Tibial nerve (tissue), 4 donors: ENCODE measurements at regions not wholly inside any gene's neighbourhood (a gene's known extent, or its start where the extent isn't known, plus 50 kb on each side); places are given as distances from the start of the nearest gene placed in this dataset.

ENCODE experiments used
- DNase-seq, 2 donors: peaks; one replicate each; pipeline ENCODE4 v3.0.0-alpha.2; 2019; ENCODE audit warnings: low spot score in 2 of 2
- H3K27ac ChIP-seq, 4 donors: fragments of 200-600 bp; sonication (generic) in 3 of 4; one replicate each; pipeline ENCODE4 v1.5.1; 2017 to 2019; ENCODE audit warnings: mild to moderate bottlenecking in 1 of 4
- H3K27me3 ChIP-seq, 2 donors: fragments of 200-600 bp; sonication (generic) in 1 of 2; one replicate each; pipeline versions ENCODE4 v1.5.1 to v1.6.0; 2017 to 2019
- H3K36me3 ChIP-seq, 3 donors: fragments of 200-600 bp; sonication (generic); one replicate each; pipeline ENCODE4 v1.5.1; 2018 to 2019
- H3K4me1 ChIP-seq, 4 donors: fragments of 200-600 bp; sonication (generic) in 3 of 4; one replicate each; pipeline ENCODE4 v1.5.1; 2017 to 2019
- H3K4me3 ChIP-seq, 4 donors: fragments of 200-600 bp; sonication (generic) in 3 of 4; one replicate each; pipeline ENCODE4 v1.5.1; 2017 to 2019; ENCODE audit warnings: mild to moderate bottlenecking in 1 of 4, moderate library complexity in 1 of 4
- H3K9me3 ChIP-seq, 4 donors: fragments of 200-600 bp; sonication (generic) in 3 of 4; one replicate each; pipeline ENCODE4 v1.5.1; 2017 to 2019
- EP300 ChIP-seq, 2 donors: sonication (generic); formaldehyde crosslinking; IDR thresholded peaks; one replicate each; pipeline ENCODE4 v1.6.1; 2017; ENCODE audit warnings: antibody characterized with exemption in 2 of 2, mild to moderate bottlenecking in 1 of 2
- POLR2A ChIP-seq, 2 donors: fragments of 450-650 bp; IDR thresholded peaks; one replicate each; pipeline ENCODE4 v1.6.1; 2017; ENCODE audit warnings: antibody characterized with exemption in 2 of 2, mild to moderate bottlenecking in 2 of 2, moderate library complexity in 2 of 2
- WGBS, 2 donors: methylation state at CpG; one replicate each; pipeline ENCODE4 v1.1.5; 2018; 5-methylcytosine and 5-hydroxymethylcytosine counted together
- TF ChIP-seq, protein P1 (sequence below), 5 experiments: fragments of 200-600 bp in 3 of 5; fragments of 450-650 bp in 2 of 5; sonication (generic) in 3 of 5; IDR thresholded peaks; one replicate each; pipeline ENCODE4 v1.5.1; 2016 to 2019; ENCODE audit warnings: antibody characterized with exemption in 5 of 5, mild to moderate bottlenecking in 3 of 5, moderate library complexity in 2 of 5

DNA sequence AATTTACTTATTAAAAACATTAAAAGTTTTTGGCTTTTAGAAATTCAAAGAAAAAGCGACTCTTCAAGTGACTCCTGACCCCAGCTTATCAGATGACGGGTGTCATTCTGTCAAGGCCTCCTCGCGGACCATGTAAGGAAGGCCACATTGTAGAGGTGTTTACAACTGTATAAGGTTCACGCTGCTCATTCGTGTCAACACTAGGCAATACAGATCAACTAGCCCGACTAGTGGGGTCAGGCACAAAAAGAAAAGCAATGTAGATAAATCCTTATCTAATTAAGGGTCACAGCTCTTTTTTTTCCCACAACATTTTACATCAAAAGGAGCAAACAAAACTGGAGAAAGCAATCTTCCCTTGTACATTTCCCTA, 207.5 kb upstream of the NR2F2 start:
- Histone ChIP-seq H3K9me3 (no peaks in the 10 kb centered on the region), H3K36me3 (peaks cover 0 to 27% (median 0%) of the 10 kb centered on the region in 3 donors), H3K27me3 (no peaks in the 10 kb centered on the region), H3K4me1 (peaks cover 0 to 15% (median 0%) of the 10 kb centered on the region in 4 donors), H3K4me3 (no peak overlapping the region), H3K27ac (no peak overlapping the region)
- DNase-seq, result no peak
- TF ChIP-seq EP300 (IDR thresholded peaks at IDR 0.05) (no peak), POLR2A (IDR thresholded peaks at IDR 0.05) (no peak)
- TF ChIP-seq, protein P1, sequence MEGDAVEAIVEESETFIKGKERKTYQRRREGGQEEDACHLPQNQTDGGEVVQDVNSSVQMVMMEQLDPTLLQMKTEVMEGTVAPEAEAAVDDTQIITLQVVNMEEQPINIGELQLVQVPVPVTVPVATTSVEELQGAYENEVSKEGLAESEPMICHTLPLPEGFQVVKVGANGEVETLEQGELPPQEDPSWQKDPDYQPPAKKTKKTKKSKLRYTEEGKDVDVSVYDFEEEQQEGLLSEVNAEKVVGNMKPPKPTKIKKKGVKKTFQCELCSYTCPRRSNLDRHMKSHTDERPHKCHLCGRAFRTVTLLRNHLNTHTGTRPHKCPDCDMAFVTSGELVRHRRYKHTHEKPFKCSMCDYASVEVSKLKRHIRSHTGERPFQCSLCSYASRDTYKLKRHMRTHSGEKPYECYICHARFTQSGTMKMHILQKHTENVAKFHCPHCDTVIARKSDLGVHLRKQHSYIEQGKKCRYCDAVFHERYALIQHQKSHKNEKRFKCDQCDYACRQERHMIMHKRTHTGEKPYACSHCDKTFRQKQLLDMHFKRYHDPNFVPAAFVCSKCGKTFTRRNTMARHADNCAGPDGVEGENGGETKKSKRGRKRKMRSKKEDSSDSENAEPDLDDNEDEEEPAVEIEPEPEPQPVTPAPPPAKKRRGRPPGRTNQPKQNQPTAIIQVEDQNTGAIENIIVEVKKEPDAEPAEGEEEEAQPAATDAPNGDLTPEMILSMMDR (IDR thresholded peaks at IDR 0.05), result no peak
- 79 to 91% methylated on average over 7 of the region's 7 CpGs for WGBS, 2 donors

DNA sequence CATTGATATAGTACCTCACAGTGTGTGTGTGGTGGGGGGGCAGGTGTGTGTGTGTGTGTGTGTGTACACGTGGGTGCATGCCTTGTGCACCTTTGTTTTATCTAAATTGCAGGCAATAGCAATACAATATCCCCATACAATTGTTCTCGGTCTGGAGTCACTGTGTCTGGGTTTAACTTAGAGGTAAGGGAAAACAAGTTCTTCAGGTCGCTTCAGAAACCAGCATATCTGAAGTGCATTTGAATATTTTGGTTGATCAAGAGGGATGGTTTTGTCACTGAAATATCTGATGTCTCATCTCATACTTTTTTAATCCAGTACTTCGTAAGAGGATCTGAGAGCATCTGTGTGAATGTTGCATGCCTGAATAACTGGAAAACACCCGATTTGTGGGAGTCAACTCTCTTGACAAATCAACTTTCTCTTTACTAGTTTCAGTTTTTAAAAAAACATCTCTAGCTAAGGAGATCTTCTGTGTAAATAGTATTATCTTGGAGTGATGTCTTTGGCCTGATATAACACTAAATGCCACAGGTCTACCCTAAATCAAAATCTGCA, 206.8 kb upstream of the NR2F2 start:
- H3K4me3 ChIP-seq, result no peak overlapping the region
- no peak overlapping the region for H3K27ac ChIP-seq
- no peak for DNase-seq
- no peaks in the 10 kb centered on the region for H3K27me3 ChIP-seq
- WGBS, 2 donors, result 68 to 69% methylated on average over 5 of the region's 5 CpGs
- H3K9me3 ChIP-seq, result no peaks in the 10 kb centered on the region
- peaks cover 0 to 15% (median 0%) of the 10 kb centered on the region in 4 donors for H3K4me1 ChIP-seq
- TF ChIP-seq, protein P1 (IDR thresholded peaks at IDR 0.05), result no peak
- H3K36me3 ChIP-seq, result peaks cover 0 to 20% (median 0%) of the 10 kb centered on the region in 3 donors

DNA sequence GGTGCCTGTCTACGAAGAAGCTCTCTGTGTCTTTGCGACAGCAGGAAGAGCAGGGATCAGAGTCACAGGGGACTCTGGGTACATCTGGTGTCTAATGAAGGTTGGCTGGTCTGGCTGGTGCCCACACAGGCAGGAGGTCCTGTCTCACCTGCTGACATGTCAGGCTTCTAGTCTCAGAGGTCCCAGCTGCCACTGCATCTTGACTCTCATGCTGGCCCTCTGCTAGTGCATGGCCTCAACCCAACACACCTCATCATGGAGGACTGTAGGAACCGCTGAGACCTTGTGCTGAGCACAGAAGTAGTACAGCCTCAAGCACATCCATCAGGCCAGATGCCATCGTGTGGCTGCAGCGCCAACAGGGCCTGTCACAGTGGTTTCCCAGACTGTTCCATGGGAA, 206.1 kb upstream of the NR2F2 start:
- Histone ChIP-seq H3K27ac (no peak overlapping the region), H3K27me3 (no peaks in the 10 kb centered on the region), H3K4me3 (no peak overlapping the region), H3K9me3 (no peaks in the 10 kb centered on the region), H3K36me3 (peaks cover 0 to 20% (median 0%) of the 10 kb centered on the region in 3 donors), H3K4me1 (peaks cover 0 to 15% (median 0%) of the 10 kb centered on the region in 4 donors)
- DNase-seq, result no peak
- no peak for TF ChIP-seq POLR2A (IDR thresholded peaks at IDR 0.05)
- TF ChIP-seq, protein P1 (IDR thresholded peaks at IDR 0.05), result no peak
- no peak for TF ChIP-seq EP300 (IDR thresholded peaks at IDR 0.05)
- WGBS, 2 donors, result 96 to 97% methylated on average over 5 of the region's 5 CpGs

DNA sequence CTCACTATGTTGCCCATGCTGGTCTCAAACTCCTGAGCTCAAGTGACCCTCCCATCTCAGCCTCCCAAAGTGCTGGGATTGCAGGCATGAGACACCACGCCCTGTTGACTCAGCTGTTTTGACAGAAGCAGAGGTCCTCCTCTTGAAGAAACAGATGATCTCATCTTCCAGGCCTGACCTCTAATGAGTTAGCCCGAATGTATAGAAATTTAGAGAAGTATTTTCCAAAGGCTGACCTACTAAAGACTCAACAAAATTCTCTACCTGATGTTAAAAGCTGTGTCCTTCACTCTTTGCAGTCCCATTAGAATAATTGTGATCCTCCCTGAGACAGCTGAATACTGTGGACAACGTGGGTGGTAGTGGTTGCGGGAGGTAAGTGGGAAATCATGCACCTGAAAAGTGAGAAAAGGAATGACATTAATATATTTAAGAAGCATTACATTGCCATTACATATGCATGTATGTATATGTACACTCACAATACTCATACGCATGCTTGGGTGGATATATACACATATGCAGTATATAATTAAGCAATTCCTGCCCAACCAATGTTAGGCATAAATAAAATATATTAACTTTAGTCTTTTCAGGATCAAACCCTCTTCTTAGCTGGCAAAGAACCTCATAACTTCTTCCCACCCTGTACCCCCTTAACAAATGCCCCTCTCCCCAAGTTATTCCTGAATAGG, 204.6 kb upstream of the NR2F2 start:
- Histone ChIP-seq H3K36me3 (peaks cover 0 to 20% (median 0%) of the 10 kb centered on the region in 3 donors), H3K27me3 (no peaks in the 10 kb centered on the region), H3K9me3 (no peaks in the 10 kb centered on the region), H3K4me1 (peaks cover 0 to 10% (median 0%) of the 10 kb centered on the region in 4 donors), H3K4me3 (no peak overlapping the region), H3K27ac (no peak overlapping the region)
- TF ChIP-seq EP300 (IDR thresholded peaks at IDR 0.05) (no peak), POLR2A (IDR thresholded peaks at IDR 0.05) (no peak)
- TF ChIP-seq, protein P1 (IDR thresholded peaks at IDR 0.05), result no peak
- 83 to 85% methylated on average over 5 of the region's 5 CpGs for WGBS, 2 donors
- no peak for DNase-seq

DNA sequence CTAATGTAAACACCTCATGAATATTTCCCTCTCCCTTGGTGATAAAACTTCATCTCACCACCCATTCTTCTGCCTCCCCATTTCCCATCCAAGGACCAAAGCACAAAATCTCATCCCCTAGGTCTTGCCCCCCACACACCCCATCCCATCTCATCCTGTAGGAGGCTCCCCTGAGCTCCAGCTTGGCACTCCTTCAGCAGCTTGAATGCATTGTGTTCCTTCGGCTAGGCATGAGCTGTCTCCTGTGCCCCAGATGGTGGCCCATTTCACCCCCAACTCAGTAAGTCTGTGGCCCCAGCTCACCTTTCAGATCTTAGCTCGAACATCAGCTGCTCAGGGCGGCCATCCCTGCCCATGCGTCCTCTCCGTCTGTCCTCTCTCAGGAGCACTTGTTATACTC, 203.6 kb upstream of the NR2F2 start:
- Histone ChIP-seq H3K4me1 (no peaks in the 10 kb centered on the region), H3K4me3 (no peak overlapping the region), H3K27me3 (no peaks in the 10 kb centered on the region), H3K9me3 (no peaks in the 10 kb centered on the region), H3K27ac (no peak overlapping the region), H3K36me3 (peaks cover 0 to 20% (median 0%) of the 10 kb centered on the region in 3 donors)
- DNase-seq, result no peak
- WGBS, 2 donors, result 92 to 99% methylated on average over 5 of the region's 5 CpGs
- TF ChIP-seq POLR2A (IDR thresholded peaks at IDR 0.05) (no peak), EP300 (IDR thresholded peaks at IDR 0.05) (no peak)
- TF ChIP-seq, protein P1 (IDR thresholded peaks at IDR 0.05), result no peak
